ENCODE measurements at regions not wholly inside any gene's neighbourhood (a gene's known extent, or its start where the extent isn't known, plus 50 kb on each side); places are given as distances from the start of the nearest gene placed in this dataset.
A peak's percentile ranks its signal among the peaks of the same experiment; 100 is the strongest.

DNA sequence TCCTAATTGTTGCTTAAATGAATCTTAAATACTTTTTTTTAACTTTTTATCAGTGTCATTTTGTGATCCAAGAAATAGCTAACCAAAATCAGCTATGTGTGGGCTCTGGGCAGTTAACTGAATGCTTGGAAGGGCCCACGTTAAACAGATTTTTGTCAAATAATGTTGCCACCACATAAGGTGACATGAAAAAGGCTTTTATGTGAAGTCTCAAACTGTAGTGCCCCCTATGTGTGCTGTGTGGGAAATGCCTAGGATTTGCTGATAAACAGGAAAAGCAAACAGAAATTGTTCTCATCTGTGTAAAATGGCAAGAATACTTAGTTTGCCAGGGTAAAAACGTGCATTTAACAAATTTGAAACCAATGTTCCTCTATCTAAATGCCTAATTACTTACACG is 242.2 kb downstream of the ZNF516 start:
- no peak for DNase-seq

- DNase-seq, result no peak
These were observed 242.9 kb downstream of the ZNF516 start for GRCh38 chr18:76252139-76252538.

DNA sequence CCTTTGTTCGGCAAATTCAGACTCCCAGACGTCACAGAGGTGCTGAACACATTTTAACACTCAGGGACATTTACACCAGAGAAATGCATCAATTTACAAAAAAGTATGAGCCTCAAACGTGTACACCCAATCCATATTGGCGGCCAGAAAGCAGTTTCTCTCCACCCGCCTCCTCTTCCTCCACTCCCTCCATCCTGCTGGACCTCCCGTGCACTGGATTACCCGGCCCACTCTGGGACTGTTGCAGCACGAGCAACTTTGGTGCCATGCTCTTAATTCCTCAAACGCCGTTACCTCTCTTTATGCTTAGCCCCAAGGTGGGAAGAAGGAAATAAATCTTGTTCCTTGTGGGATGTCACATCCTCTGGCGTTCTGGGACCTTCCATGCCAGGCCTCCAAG is 243.4 kb downstream of the ZNF516 start:
- no peak for DNase-seq

GRCh38 chr18:76246590-76246989 is 248.5 kb downstream of the ZNF516 start:
- peak; percentile 9 for DNase-seq

- no peak for DNase-seq
These were observed 260.4 kb downstream of the ZNF516 start for GRCh38 chr18:76234676-76235060.

- DNase-seq, result no peak
These were observed 261.0 kb downstream of the ZNF516 start for GRCh38 chr18:76233876-76234675.

- DNase-seq, result no peak
These were observed 261.6 kb downstream of the ZNF516 start for GRCh38 chr18:76233406-76233805.

- DNase-seq, result no peak
These were observed 262.3 kb downstream of the ZNF516 start for GRCh38 chr18:76232779-76233178.

DNA sequence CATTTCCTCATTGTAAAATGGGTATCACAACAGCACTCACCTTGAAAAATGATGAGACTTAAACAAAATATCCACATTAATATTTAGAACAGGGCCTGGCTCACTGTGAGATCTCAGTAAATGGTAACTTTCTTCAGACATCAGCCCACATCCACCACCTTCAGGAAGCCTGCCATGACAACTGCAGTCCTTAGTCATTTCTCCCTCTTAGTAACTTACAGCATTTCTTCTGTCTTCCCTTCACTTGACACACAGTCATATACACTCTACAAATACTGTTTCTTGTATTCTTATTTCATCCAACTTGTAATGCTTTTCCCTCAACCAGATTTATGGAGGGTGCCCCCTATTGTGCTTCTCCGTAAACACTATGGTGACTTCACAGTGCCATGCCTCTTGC is 263.0 kb downstream of the ZNF516 start:
- DNase-seq, result no peak

DNA sequence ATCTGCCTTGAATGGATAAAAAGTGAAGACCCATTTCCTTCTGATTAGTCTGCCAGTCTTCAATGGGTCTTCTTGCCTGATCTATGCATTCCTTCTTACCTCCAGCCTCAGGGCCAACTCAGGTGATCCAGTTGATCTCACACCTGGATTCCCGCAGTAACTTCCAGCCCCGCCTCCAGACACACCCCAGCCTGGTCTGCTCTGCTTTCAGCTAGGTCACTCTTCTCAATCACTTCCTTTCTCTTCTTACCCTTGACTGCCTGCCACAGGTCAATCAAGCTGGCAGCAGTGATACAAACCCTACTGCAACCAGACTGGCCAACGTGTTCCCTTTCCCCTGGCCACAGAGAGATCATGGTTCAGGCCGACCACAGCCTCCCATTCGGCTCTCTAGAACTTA is 263.6 kb downstream of the ZNF516 start:
- no peak for DNase-seq

DNA sequence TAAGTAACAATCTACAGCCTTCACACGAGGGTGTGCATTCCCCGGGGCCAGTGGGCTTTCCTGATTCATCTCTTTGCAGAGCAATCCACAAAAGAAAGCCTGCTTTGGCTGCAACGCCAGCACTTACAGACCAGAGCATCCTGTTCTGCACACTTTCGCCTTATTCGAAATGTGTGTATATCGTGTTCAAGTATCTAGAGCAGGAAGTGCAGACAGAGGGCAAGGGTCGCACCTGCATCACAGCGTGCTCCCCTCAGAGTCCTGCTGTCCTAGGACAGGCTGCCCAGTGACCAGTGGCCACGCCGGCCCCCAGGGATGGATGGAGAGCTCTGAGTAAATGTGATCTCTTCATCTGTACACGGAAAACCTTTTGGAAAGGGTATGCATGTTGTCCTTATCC is 264.3 kb downstream of the ZNF516 start:
- no peak for DNase-seq

DNA sequence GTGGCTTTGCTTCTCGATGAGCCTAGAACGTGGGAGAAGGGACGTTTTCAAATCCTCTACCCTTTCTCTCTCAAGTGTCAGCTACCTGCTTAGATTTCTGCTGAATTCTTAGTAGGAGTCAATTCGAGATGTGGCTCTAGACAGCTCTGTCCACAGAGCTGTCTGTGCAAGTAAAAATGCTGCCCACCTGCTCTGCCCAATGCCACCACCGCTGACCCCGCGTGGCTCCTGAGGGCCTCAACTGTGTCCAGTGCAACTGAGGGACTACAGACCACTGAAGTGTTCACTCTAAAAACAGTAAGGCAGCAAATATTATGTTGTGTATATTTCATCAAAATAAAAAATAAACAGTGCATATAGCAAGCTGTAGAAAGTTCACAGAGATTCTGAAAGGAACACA is 266.3 kb downstream of the ZNF516 start:
- DNase-seq, result no peak

DNA sequence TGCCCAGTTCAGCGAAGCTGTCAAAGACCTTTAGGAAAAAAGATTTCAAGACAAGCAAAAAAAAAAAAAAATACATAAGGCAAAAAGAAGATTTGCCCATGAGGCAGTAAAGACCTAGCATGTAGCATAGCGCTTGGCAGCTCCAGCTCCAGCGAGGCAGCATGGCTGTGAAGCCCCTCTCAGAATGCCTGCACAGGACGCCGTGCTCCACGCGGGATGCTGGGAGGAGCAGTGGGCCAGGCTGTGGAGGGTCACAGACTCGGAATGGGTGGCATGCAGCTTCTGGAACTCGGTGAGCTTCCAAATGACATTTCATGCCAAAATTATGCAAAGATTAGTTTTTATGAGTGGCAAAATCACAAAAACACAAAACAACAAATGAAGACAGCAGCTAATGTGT is 267.3 kb downstream of the ZNF516 start:
- DNase-seq, result no peak

DNA sequence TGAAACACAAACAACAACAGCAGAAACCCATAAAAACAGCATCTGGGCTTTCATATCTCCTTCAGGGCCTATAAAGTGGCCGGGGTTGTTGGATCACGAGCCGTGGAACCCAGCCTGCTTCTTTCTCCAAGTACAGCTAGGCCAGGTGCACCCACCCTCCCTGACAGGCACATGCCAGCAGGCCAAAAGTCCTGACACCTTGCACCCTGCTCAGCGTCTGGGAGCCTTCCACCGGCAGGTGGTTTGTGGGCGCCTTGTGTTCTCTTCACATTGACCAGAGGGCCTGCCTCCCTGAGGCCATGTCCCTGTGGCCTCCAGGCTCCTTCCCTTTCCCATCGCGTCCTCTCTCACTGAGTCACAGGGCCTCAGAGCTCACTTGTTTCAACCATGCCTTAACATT is 271.6 kb downstream of the ZNF516 start:
- no peak for DNase-seq

DNA sequence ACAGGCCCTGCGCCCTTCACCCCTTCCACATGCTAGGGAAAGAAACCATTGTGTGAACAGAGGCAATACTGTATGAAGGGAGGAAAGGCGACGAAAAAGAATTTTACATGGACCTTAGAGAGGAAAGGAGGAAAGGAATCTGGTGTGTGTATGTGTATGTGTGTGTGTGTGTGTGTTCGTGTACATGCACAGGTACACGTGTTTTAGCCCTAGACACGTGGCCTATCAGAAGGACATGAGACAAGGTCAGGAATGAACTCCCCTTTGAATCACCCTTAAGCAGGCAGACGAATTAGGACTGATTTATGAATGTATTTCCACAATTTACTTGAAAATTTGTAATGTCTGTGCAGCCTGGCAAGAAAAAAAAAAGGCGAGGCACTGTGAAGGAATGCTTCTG is 276.0 kb downstream of the ZNF516 start:
- DNase-seq, result no peak

- DNase-seq, result no peak
These were observed 278.9 kb downstream of the ZNF516 start for GRCh38 chr18:76216096-76216495.

DNA sequence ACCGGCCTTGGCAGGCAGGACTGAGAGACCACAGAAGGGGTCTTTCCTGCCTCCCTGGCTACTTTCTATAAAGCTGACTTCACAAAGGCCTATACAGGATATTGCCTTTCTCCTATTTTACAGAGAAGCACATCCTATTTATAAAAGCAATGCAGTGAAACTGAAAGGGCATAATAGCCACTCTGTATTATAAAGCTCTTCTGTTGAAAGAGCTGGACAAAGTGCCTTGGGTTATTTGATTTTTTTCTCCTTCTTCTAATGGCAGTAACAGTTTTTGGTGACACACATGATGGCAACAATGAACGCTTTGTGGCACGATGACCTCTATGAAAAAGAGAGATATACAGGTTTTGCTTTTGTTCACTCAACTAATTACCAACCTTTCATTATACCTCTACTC is 281.1 kb downstream of the ZNF516 start:
- no peak for DNase-seq

DNA sequence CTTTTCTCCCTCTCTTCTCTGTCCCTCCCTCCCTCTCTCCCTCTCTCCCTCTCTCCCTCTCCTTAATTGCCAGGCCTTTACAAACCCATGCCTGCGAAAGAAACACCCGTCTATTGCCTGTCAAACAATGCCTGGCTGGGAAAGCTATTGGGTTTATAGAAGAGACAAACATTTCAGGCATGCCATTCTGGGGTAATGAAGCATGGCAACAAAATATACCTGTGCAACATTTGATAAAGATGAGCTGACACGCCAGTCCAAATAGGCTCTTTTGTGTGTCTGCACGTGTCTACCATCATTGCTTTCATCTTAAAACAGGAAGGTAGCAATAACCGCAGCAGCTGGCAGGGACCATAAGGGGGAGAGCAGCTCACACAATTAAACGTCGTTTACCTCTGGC is 282.1 kb downstream of the ZNF516 start:
- no peak for DNase-seq

DNA sequence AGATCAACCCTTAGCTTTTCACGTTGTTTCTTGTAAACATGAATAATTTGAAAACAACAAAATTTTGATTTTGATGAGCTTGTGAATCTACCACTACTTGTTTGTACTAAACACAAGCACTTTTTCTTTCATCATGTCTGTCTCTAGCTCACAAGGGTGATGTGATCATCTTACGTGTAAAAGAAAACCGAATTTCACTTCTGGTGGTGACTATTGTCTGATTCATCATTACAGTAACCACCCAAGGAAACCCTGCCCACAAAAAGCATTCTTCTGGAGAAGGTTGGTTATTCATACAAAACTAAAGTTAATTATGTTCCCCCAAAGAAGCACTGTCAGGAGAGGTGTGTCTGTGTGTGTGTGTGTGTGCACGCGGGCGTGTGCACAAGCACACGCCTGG is 285.4 kb downstream of the ZNF516 start:
- peak; percentile 76 for DNase-seq

- DNase-seq, result no peak
These were observed 286.2 kb downstream of the ZNF516 start for GRCh38 chr18:76208678-76209306.

DNA sequence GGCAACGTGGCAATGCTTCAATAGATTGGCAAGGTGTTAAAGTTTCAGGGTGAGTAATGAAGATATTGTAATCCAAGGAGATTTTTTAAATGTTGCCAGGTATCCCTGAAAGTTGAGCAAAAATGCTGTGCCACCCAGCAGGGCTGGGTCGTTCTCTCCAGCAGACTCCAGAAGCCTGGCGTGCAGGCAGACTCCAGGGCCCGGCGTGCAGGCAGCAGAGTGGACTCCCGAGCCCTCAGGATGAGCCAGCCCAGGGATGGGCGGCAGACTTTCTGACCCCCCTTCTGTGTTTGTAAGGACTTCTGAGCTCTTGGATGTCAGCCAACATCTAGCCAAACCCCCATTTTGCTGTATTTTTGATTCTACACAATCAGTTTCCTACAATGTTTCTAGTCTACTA is 289.1 kb downstream of the ZNF516 start:
- DNase-seq, result no peak

DNA sequence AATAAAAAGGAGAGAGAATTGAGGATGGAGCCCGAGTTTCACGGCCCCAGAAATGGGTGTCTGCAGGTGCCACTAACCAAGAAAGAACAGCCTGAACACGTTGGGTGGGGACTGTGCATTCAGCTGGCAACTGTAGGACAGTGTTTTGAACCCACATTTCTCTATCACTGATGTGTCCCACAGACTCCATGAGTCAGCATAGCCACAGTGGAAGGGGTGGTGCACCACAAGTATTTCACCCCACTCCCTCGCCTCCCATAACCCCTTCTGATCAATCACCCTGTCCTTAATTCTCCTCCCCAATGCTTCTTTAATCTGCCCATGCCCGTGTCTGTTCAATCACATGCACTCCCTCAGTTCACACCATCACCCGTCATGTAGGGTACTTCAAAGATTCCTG is 291.5 kb downstream of the ZNF516 start:
- no peak for DNase-seq

DNA sequence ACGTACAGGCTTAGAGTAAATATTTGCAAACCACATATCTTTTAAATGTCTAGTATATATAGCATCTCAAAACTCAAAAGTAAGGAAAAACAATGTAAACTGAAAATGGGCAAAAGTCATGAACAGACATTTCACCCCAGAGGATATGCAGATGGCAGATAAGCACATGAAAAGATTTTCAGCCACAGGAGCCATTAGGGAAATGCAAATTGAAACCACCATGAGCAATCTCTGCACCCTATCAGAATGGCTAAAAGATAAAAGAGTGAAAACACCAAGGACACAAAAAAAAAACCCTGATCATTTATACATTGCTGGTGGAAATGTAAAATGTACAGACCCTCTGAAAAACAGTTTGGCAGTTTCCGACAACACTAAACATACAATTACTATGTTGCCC is 292.7 kb downstream of the ZNF516 start:
- no peak for DNase-seq

DNA sequence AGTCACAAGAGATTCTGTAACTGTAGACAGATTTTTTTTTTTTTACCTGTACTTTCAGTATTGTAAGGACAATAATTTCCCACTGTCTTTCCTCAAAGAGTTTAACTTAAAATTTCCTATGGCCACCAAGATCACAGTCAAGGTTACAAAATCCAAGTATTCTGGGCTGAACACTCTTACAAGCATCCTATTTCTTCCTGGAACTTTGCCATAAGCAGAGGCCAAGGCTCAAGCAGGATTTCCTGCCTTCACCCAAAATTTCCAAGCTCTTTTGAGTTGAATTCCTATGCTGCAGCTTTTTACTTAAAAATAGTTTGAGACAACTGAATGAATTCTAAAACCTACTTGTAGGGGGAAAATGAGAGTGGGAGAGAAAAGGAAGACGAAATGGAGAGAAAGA is 299.4 kb downstream of the ZNF516 start:
- DNase-seq, result peak; percentile 3

DNA sequence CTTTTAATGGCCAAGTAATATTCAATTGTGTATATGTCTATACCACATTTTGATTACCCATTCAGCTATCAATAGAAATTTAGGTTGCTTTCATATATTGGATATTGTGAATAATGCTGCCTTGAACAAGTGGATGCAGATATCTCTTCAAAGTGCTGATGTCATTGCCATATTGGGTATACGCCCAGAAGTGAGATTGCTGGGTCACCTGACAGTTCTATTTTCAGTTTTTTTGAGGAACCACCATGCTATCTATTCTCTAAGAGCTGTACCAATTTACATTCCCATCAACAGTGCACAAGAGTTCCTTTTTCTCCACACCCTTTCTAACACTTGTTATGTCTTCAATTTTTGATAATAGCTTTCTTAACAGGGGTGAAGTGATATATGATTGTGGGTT is 306.9 kb downstream of the ZNF516 start:
- no peak for DNase-seq
